H9 (cell line): ENCODE measurements at regions not wholly inside any gene's neighbourhood (a gene's known extent, or its start where the extent isn't known, plus 50 kb on each side); places are given as distances from the start of the nearest gene placed in this dataset.

ENCODE experiments used
- DNase-seq: peaks from one replicate; pipeline ENCODE4 v3.0.0-alpha.2; 2017
- H2AFZ ChIP-seq: one replicate; pipeline ENCODE4 v1.6.1; 2013; ENCODE audit warnings: mild to moderate bottlenecking, low read length, control low read depth, moderate library complexity
- H2AK5ac ChIP-seq: 2 replicates; pipeline ENCODE4 v1.6.1; 2013; ENCODE audit warnings: low read length, control low read depth, mixed read lengths; ENCODE audit not compliant: insufficient read length
- H2BK120ac ChIP-seq: one replicate; pipeline ENCODE4 v1.6.1; 2013; ENCODE audit warnings: low read depth, mild to moderate bottlenecking, low read length, control low read depth, inconsistent platforms; ENCODE audit not compliant: poor library complexity, severe bottlenecking
- H2BK12ac ChIP-seq: 2 replicates; pipeline ENCODE4 v1.6.1; 2013; ENCODE audit warnings: low read length, control low read depth, mixed read lengths, low read depth; ENCODE audit not compliant: insufficient read length
- H2BK15ac ChIP-seq: 2 replicates; pipeline ENCODE4 v1.6.1; 2013; ENCODE audit warnings: low read depth, low read length, control low read depth
- H2BK20ac ChIP-seq: one replicate; pipeline ENCODE4 v1.6.1; 2013; ENCODE audit warnings: low read depth, mild to moderate bottlenecking, low read length, control low read depth, inconsistent platforms; ENCODE audit not compliant: poor library complexity, severe bottlenecking
- H2BK5ac ChIP-seq: 2 replicates; pipeline ENCODE4 v1.6.1; 2013; ENCODE audit warnings: low read length, control low read depth, mixed read lengths; ENCODE audit not compliant: insufficient read length
- H3K14ac ChIP-seq: 2 replicates; pipeline ENCODE4 v1.6.1; 2013; ENCODE audit warnings: low read length, control low read depth; ENCODE audit not compliant: insufficient read depth
- H3K18ac ChIP-seq: 2 replicates; pipeline ENCODE4 v1.6.1; 2013; ENCODE audit warnings: low read depth, mild to moderate bottlenecking, mixed read lengths, low read length, control low read depth; ENCODE audit not compliant: insufficient read length
- H3K23ac ChIP-seq: 2 replicates; pipeline ENCODE4 v1.6.1; 2013; ENCODE audit warnings: low read length, control low read depth, mixed read lengths, low read depth; ENCODE audit not compliant: insufficient read length
- H3K23me2 ChIP-seq: 2 replicates; pipeline ENCODE4 v1.6.1; 2013; ENCODE audit warnings: low read depth, mild to moderate bottlenecking, mixed read lengths, low read length, control low read depth; ENCODE audit not compliant: insufficient read length, poor library complexity, severe bottlenecking
- H3K27ac ChIP-seq: 2 replicates; pipeline ENCODE4 v1.5.1; 2013; ENCODE audit warnings: low read length, control low read depth, mixed read lengths, low read depth; ENCODE audit not compliant: insufficient read length
- H3K27me3 ChIP-seq: 2 replicates; pipeline ENCODE4 v1.6.1; 2013; ENCODE audit warnings: low read length, control low read depth, inconsistent platforms; ENCODE audit not compliant: insufficient read depth
- H3K4ac ChIP-seq: 2 replicates; pipeline ENCODE4 v1.6.1; 2013; ENCODE audit warnings: low read depth, mild to moderate bottlenecking, control low read depth, inconsistent platforms, low read length, moderate library complexity
- H3K4me1 ChIP-seq: 2 replicates; pipeline ENCODE4 v1.6.1; 2013; ENCODE audit warnings: low read length, control low read depth, inconsistent platforms; ENCODE audit not compliant: insufficient read depth
- H3K4me2 ChIP-seq: 2 replicates; pipeline ENCODE4 v1.6.1; 2013; ENCODE audit warnings: low read length, control low read depth, mixed read lengths; ENCODE audit not compliant: insufficient read length, insufficient read depth
- H3K56ac ChIP-seq: 2 replicates; pipeline ENCODE4 v1.6.1; 2013; ENCODE audit warnings: low read depth, mild to moderate bottlenecking, mixed read lengths, low read length, control low read depth; ENCODE audit not compliant: insufficient read length
- H3K79me1 ChIP-seq: 2 replicates; pipeline ENCODE4 v1.6.1; 2013; ENCODE audit warnings: low read depth, mild to moderate bottlenecking, moderate library complexity, low read length, control low read depth, inconsistent platforms; ENCODE audit not compliant: insufficient read depth, poor library complexity, severe bottlenecking
- H3K79me2 ChIP-seq: 2 replicates; pipeline ENCODE4 v1.6.1; 2013; ENCODE audit warnings: low read length, control low read depth, inconsistent platforms; ENCODE audit not compliant: insufficient read depth
- H3K9ac ChIP-seq: 2 replicates; pipeline ENCODE4 v1.6.1; 2013; ENCODE audit warnings: low read length, control low read depth, mixed read lengths; ENCODE audit not compliant: insufficient read length; ENCODE audit errors: extremely low read depth
- H3K9me3 ChIP-seq: one replicate; pipeline ENCODE4 v1.6.1; 2013; ENCODE audit warnings: low read depth, low read length, inconsistent platforms; ENCODE audit not compliant: control insufficient read depth
- H3T11ph ChIP-seq: one replicate; pipeline ENCODE4 v1.6.1; 2013; ENCODE audit warnings: mild to moderate bottlenecking, low read length, control low read depth, inconsistent platforms
- H4K20me1 ChIP-seq: one replicate; pipeline ENCODE4 v1.6.1; 2013; ENCODE audit not compliant: control insufficient read depth, insufficient read length, insufficient read depth
- H4K5ac ChIP-seq: 2 replicates; pipeline ENCODE4 v1.6.1; 2013; ENCODE audit warnings: low read depth, mild to moderate bottlenecking, mixed read lengths, low read length, control low read depth; ENCODE audit not compliant: insufficient read length
- H4K8ac ChIP-seq: replicated peaks from 2 replicates; pipeline ENCODE4 v1.6.1; 2013; ENCODE audit warnings: low read length, control low read depth, mixed read lengths, low read depth; ENCODE audit not compliant: insufficient read length
- H4K91ac ChIP-seq: 2 replicates; pipeline ENCODE4 v1.6.1; 2013; ENCODE audit warnings: low read depth, mild to moderate bottlenecking, moderate library complexity, mixed read lengths, low read length, control low read depth; ENCODE audit not compliant: insufficient read length
- H3K27ac Mint-ChIP-seq, 3 experiments: 2 replicates in 2 of 3; 3 replicates in 1 of 3; pipeline ENCODE4 v1.8.0; 2020 to 2021; ENCODE audit warnings: mixed read lengths in 3 of 3, mild to moderate bottlenecking in 1 of 3, moderate library complexity in 1 of 3
- H3K27me3 Mint-ChIP-seq: 2 replicates; pipeline ENCODE4 v1.8.0; 2021; ENCODE audit warnings: low read depth, mild to moderate bottlenecking, moderate library complexity, mixed read lengths
- H3K36me3 Mint-ChIP-seq, 3 experiments: 2 replicates in 2 of 3; 3 replicates in 1 of 3; pipeline ENCODE4 v1.8.0; 2020 to 2021; ENCODE audit warnings: low read depth in 3 of 3, mixed read lengths in 3 of 3; ENCODE audit not compliant: insufficient read depth in 1 of 3
- H3K4me1 Mint-ChIP-seq, 2 experiments: 2 replicates each; pipeline ENCODE4 v1.8.0; 2020; ENCODE audit warnings: mixed read lengths in 2 of 2
- H3K4me3 Mint-ChIP-seq, 2 experiments: 2 replicates in 1 of 2; 3 replicates in 1 of 2; pipeline ENCODE4 v1.8.0; 2020 to 2021; ENCODE audit warnings: mild to moderate bottlenecking in 2 of 2, mixed read lengths in 2 of 2, moderate library complexity in 1 of 2
- H3K9me3 Mint-ChIP-seq, 2 experiments: 2 replicates in 1 of 2; 3 replicates in 1 of 2; pipeline ENCODE4 v1.8.0; 2020; ENCODE audit warnings: mild to moderate bottlenecking in 2 of 2, mixed read lengths in 2 of 2, moderate library complexity in 1 of 2
- WGBS: extraction: QIAGEN DNeasy Blood & Tissue Kit; methylation state at CpG from one replicate; pipeline ENCODE4 v1.1.7; 2013; ENCODE audit warnings: missing lambda C conversion rate, low lambda C conversion rate, mixed read lengths; ENCODE audit not compliant: insufficient read length; ENCODE audit errors: extremely low coverage; 5-methylcytosine and 5-hydroxymethylcytosine counted together
- TF ChIP-seq, protein P1 (sequence below): fragments of 200-600 bp; sonication (generic); conservative IDR thresholded peaks from 3 replicates; pipeline ENCODE4 v1.8.0; 2021; ENCODE audit warnings: antibody characterized with exemption, mild to moderate bottlenecking

DNA sequence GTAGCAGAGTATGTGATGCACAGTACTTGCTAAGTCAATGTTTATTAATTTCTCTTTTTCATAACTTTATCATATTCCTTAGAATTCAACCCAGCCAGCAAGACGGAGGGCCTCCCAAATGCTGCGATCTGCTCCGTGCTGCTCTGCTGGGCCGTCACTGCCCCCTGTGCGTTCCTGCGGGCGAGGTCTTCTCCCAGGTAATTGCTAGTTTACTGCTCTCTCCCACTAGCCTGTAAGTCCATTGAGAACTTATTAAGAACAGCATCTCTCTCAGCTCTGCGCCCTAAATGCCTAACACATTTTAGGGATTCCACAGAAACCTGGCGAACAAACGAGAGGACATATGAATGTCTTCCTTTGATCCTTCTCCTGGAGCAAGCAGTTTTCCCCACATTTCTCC is 153.6 kb upstream of the ARHGAP28 start:
- H3K4me3 Mint-ChIP-seq, result no peak overlapping the region
- Histone ChIP-seq H2BK20ac (no peak overlapping the region), H3K4ac (no peak overlapping the region), H3K14ac (no peak overlapping the region), H3K23me2 (no peaks in the 10 kb centered on the region), H3K23ac (no peak overlapping the region), H2AK5ac (no peak overlapping the region), H4K5ac (no peak overlapping the region), H3T11ph (no peak overlapping the region), H3K9me3 (no peaks in the 10 kb centered on the region), H3K18ac (no peak overlapping the region), H3K56ac (no peak overlapping the region), H2AFZ (no peak overlapping the region), H3K27ac (no peak overlapping the region), H4K20me1 (no peaks in the 10 kb centered on the region), H2BK5ac (no peak overlapping the region), H3K79me2 (no peaks in the 10 kb centered on the region), H4K8ac (no peak overlapping the region), H3K4me2 (no peak overlapping the region), H2BK15ac (no peak overlapping the region), H3K9ac (no peak overlapping the region), H3K79me1 (no peaks in the 10 kb centered on the region), H2BK12ac (no peak overlapping the region), H3K27me3 (no peaks in the 10 kb centered on the region), H4K91ac (no peak overlapping the region), H3K4me1 (no peaks in the 10 kb centered on the region; the same call in 1 of the 2 replicates), H2BK120ac (no peak overlapping the region)
- H3K4me1 Mint-ChIP-seq, result peaks cover 12 to 28% of the 10 kb centered on the region in 2 experiments
- TF ChIP-seq, protein P1, sequence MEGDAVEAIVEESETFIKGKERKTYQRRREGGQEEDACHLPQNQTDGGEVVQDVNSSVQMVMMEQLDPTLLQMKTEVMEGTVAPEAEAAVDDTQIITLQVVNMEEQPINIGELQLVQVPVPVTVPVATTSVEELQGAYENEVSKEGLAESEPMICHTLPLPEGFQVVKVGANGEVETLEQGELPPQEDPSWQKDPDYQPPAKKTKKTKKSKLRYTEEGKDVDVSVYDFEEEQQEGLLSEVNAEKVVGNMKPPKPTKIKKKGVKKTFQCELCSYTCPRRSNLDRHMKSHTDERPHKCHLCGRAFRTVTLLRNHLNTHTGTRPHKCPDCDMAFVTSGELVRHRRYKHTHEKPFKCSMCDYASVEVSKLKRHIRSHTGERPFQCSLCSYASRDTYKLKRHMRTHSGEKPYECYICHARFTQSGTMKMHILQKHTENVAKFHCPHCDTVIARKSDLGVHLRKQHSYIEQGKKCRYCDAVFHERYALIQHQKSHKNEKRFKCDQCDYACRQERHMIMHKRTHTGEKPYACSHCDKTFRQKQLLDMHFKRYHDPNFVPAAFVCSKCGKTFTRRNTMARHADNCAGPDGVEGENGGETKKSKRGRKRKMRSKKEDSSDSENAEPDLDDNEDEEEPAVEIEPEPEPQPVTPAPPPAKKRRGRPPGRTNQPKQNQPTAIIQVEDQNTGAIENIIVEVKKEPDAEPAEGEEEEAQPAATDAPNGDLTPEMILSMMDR, result no peak
- H3K9me3 Mint-ChIP-seq, result peaks cover 3 to 4% of the 10 kb centered on the region in 2 experiments; a peak in 2 of 5 replicates
- no peak overlapping the region for H3K27ac Mint-ChIP-seq
- H3K36me3 Mint-ChIP-seq, result peaks cover 0 to 10% (median 2%) of the 10 kb centered on the region in 3 experiments; a peak in 2 of 7 replicates
- WGBS, result no CpG with 5 or more reads among the region's 10 CpGs
- no peak for DNase-seq
- H3K27me3 Mint-ChIP-seq, result no peaks in the 10 kb centered on the region; the same call in 1 of the 2 replicates
